ENCODE measurements at regions not wholly inside any gene's neighbourhood (a gene's known extent, or its start where the extent isn't known, plus 50 kb on each side); places are given as distances from the start of the nearest gene placed in this dataset.

DNA sequence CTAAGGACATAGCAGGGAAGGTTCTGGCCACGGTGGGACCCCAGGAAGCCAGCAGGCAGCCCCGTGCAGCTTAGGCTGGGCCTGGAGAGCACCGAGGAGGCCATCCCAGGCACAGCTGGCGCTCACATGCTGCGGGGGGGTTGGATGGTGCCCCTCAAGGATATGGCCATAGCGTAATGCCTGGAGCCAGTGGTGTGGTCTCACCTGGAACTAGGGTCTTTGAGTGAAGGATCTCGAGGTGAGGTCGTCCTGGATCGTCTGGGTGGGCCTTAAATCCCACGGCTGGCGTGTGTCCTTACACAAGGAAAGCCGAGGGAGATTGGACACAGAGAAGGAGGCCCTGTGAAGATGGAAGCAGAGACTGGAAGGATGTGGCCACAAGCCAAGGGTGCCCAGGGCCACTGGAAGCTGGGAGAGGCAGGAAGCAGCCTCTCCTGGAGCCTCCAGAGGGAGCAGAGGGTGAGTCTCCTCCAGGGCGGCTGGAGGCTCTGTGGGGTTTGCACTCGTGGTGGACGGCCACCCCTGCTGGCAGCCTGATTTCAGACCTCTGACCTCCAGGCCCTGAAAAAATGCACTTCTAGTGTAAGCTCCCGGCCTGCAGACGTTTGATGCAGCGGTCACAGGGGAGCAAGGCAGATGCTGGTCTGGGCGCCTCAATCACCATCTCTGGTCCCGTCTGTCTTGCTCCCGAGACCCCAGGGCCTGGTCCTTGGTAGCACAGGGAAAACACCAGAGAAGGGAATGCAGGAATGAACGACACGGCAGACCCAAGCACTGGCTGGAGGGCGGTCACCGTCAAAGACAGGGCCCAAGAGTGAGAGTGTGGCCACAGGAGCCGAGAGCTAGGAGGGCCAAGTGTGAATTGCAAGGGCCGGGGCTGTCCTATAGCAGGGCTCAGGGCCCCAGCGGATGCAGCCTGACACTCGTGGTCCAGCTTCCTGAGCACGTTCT lies 218.6 kb downstream of the KIF26A start:
- no peak for DNase-seq (ENCODE audit: low read depth)
- H3K4me3 ChIP-seq (ENCODE audit: low read depth, low read length) = no peak overlapping the region
- no peak for TF ChIP-seq CTCF (conservative IDR thresholded peaks at IDR 0.05; ENCODE audit: low read depth, low read length)

GRCh38 chr14:104357689-104358527 lies 219.5 kb downstream of the KIF26A start:
- no peak overlapping the region for H3K4me3 ChIP-seq (ENCODE audit: low read depth, low read length)
- DNase-seq (ENCODE audit: low read depth) = no peak
- TF ChIP-seq CTCF (conservative IDR thresholded peaks at IDR 0.05; ENCODE audit: low read depth, low read length) = no peak

GRCh38 chr14:104358528-104359300 lies 220.3 kb downstream of the KIF26A start:
- DNase-seq (ENCODE audit: low read depth) = no peak
- no peak for TF ChIP-seq CTCF (conservative IDR thresholded peaks at IDR 0.05; ENCODE audit: low read depth, low read length)
- H3K4me3 ChIP-seq (ENCODE audit: low read depth, low read length) = no peak overlapping the region

DNA sequence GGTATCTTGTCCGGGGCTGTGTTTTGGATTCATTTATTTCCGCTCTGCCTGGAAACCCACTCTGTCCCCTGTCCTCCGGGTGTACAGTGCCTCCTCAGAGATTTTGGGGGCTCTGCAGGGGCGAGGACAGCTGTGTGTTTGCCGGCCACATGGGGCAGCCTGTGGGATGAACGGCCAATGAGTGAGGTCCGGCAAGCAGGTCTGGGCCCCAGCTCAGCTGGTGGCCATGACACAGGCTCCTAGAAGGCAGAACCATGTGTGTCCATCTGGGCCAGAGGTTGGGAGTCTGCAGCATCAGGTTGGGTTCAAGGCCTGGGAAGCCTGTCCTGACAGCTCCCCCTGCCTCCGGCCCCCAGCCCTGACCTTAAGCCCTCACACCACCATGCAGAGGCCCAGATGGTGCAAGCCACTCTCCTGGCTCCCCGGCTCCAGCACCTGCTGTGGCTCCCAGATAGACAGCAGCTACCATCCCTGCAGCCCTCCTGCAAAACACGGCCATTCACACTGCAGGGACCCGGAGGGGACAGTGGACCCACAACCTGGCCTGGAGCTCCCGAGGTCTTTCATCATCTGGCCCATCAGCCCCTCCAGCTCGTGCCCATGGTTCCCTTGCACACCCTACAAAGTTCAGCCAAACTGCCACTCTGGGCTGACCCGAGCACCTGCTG lies 220.1 kb upstream of the C14orf180 start:
- no peak overlapping the region for H3K4me3 ChIP-seq (ENCODE audit: low read depth, low read length)
- no peak for DNase-seq (ENCODE audit: low read depth)
- no peak for TF ChIP-seq CTCF (conservative IDR thresholded peaks at IDR 0.05; ENCODE audit: low read depth, low read length)

DNA sequence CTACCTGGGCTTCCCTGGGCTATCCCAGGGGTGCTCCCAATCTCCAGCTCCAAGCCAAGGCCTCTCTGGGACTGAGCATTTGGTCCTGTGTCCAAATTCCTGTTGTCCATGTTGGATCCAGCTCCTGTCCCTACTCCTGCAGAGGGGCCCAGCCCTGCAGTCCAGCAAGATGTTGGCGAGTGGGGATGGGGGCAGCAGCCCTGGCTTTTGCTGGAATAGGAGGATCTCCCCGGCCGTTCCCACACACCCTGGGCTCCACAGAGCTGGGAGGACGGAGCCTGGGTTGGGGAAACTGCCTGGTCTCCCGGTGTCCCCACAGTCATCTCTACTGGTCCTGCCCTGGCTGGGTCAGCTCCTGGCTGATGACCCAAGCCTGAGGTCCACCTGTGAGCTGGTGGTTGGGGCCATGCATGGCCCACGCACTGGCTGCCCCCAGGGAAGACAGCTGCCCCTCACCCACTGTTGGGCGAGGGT lies 219.6 kb upstream of the C14orf180 start:
- TF ChIP-seq CTCF (conservative IDR thresholded peaks at IDR 0.05; ENCODE audit: low read depth, low read length) = no peak
- H3K4me3 ChIP-seq (ENCODE audit: low read depth, low read length) = no peak overlapping the region
- no peak for DNase-seq (ENCODE audit: low read depth)

DNA sequence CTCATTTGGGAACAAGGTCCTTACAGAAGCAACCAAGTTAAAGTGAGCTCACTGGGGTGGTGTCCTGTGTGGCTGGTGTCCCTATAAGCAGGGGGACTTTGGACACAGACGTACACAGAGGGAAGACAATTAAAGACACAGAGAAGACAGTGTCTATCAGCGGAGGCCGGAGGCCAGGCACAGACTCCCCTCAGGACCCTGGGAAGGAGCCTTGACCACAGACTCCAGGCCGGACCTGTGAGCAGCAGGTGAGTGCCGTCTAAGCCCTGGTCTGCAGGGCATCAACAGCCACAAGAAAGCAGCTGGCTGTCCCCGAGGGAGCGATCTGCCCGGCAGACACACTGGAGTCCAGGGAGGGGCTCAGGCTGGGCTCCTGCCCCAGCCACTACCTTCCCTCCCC lies 219.1 kb upstream of the C14orf180 start:
- H3K4me3 ChIP-seq (ENCODE audit: low read depth, low read length) = no peak overlapping the region
- DNase-seq (ENCODE audit: low read depth) = no peak
- TF ChIP-seq CTCF (conservative IDR thresholded peaks at IDR 0.05; ENCODE audit: low read depth, low read length) = no peak

All from epithelial cell of proximal tubule (primary cell).